ENCODE measurements at regions not wholly inside any gene's neighbourhood (a gene's known extent, or its start where the extent isn't known, plus 50 kb on each side); places are given as distances from the start of the nearest gene placed in this dataset.

DNA sequence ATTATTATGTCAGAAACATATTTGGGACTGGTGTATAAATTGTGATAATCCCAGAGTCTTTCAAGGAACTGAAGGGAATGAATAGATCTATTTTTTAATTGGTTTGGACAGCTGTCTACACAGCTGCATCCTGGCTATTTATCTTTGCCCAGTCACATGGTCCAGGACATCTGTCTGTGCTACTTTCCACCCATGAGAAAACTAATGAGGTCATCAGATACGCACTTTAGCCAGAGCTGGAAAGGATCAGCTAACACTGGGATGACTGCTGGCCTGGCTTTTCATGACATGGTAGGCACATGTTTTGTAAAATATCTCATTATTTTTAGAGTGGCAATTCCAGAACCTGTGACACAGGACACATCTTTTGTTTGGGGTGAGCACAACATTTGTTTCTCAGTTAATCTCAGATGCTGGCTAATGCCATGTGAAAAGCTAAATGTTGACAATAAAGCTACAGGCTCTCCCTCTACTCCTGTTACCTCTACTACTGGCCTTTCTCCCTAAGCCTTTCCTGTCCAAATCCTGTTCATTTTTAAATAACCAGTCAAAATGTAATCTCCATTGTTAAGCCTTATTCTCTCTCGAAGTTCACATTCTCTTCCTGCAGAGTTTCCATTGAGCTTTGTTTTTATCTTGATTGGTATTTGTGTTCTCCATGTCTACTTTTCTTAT lies 500.7 kb downstream of the RIT2 start:
- TF ChIP-seq, protein P1, sequence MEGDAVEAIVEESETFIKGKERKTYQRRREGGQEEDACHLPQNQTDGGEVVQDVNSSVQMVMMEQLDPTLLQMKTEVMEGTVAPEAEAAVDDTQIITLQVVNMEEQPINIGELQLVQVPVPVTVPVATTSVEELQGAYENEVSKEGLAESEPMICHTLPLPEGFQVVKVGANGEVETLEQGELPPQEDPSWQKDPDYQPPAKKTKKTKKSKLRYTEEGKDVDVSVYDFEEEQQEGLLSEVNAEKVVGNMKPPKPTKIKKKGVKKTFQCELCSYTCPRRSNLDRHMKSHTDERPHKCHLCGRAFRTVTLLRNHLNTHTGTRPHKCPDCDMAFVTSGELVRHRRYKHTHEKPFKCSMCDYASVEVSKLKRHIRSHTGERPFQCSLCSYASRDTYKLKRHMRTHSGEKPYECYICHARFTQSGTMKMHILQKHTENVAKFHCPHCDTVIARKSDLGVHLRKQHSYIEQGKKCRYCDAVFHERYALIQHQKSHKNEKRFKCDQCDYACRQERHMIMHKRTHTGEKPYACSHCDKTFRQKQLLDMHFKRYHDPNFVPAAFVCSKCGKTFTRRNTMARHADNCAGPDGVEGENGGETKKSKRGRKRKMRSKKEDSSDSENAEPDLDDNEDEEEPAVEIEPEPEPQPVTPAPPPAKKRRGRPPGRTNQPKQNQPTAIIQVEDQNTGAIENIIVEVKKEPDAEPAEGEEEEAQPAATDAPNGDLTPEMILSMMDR (optimal IDR thresholded peaks at IDR 0.05 in 1 of 3, IDR thresholded peaks at IDR 0.05 in 1 of 3, conservative IDR thresholded peaks at IDR 0.05 in 1 of 3; ENCODE audit: extremely low read depth in 1 of 3, insufficient read depth in 2 of 3, low read length in 3 of 3): no peak
- TF ChIP-seq EZH2 (IDR thresholded peaks at IDR 0.05; ENCODE audit: low read length): no peak
